ENCODE measurements at regions not wholly inside any gene's neighbourhood (a gene's known extent, or its start where the extent isn't known, plus 50 kb on each side); places are given as distances from the start of the nearest gene placed in this dataset.

DNA sequence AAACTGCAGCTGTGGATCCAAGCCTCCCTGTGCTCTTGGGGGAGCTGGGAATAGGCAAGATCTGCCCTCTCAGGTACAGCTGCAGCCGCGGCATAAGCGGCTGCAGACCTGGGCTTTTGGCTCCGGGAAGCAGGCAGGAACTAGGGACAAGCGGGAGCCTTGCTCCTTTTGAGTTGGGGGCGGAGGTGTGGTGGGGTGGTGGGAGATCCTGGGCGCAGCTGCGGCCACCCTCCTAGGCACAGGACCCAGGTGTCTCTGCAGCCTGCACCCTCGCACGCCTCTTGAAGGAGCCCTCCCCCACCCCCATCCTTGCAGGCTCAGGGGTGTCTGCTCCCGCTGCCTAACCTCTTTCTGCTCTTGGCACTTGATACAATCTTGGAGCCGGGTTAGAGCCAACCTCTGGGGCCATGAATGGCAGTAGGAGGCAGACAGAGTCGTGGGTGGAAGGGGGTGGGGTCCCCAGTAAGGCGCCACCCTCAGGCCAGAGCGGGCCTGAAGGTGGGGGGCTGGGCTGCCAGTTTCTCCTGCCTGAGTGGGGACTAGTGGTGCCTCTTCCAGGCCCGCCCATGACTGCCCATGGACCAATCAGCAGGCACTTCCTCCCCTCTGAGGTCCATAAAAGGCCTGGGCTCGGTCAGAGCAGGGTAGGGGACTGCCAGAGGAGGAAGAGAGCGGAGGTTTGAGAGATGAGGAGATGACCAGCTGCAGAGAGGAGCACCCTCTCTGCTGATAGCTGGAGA lies 267.6 kb upstream of the TNC start:
- no peaks in the 10 kb centered on the region for H3K27me3 ChIP-seq (ENCODE audit: control insufficient read depth in 4 of 4, insufficient read depth in 4 of 4, low read length in 3 of 4)
- H3K9ac ChIP-seq (ENCODE audit: low read depth in 1 of 2, low read length in 2 of 2), result no peak overlapping the region
- 82% methylated on average over 18 of the region's 18 CpGs for WGBS
- H3K9me3 ChIP-seq (ENCODE audit: control insufficient read depth in 4 of 4, low read length in 3 of 4), result peaks cover 8 to 23% (median 15%) of the 10 kb centered on the region in 4 donors
- no peaks in the 10 kb centered on the region for H3K4me1 ChIP-seq (ENCODE audit: control insufficient read depth in 4 of 4, insufficient read depth in 4 of 4, low read length in 3 of 4)
- H3K36me3 ChIP-seq (ENCODE audit: control insufficient read depth in 4 of 4, insufficient read depth in 3 of 4, low read depth in 1 of 4, low read length in 3 of 4), result no peaks in the 10 kb centered on the region
- H3K4me3 ChIP-seq (ENCODE audit: low read depth in 1 of 3, low read length in 3 of 3), result no peak overlapping the region
- TF ChIP-seq HNF4A (conservative IDR thresholded peaks at IDR 0.05), result no peak
- TF ChIP-seq, protein P1, sequence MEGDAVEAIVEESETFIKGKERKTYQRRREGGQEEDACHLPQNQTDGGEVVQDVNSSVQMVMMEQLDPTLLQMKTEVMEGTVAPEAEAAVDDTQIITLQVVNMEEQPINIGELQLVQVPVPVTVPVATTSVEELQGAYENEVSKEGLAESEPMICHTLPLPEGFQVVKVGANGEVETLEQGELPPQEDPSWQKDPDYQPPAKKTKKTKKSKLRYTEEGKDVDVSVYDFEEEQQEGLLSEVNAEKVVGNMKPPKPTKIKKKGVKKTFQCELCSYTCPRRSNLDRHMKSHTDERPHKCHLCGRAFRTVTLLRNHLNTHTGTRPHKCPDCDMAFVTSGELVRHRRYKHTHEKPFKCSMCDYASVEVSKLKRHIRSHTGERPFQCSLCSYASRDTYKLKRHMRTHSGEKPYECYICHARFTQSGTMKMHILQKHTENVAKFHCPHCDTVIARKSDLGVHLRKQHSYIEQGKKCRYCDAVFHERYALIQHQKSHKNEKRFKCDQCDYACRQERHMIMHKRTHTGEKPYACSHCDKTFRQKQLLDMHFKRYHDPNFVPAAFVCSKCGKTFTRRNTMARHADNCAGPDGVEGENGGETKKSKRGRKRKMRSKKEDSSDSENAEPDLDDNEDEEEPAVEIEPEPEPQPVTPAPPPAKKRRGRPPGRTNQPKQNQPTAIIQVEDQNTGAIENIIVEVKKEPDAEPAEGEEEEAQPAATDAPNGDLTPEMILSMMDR (IDR thresholded peaks at IDR 0.05; ENCODE audit: low read depth, low read length, missing input control), result no peak
- no peak for TF ChIP-seq FOXA1 (IDR thresholded peaks at IDR 0.05)
- no peak for TF ChIP-seq FOXA2 (IDR thresholded peaks at IDR 0.05)
- no peak for TF ChIP-seq YY1 (IDR thresholded peaks at IDR 0.05)
- TF ChIP-seq RAD21 (IDR thresholded peaks at IDR 0.05), result no peak
- no peak for TF ChIP-seq SP1 (IDR thresholded peaks at IDR 0.05)
- TF ChIP-seq RXRA (IDR thresholded peaks at IDR 0.05), result no peak
- no peak for TF ChIP-seq JUND (IDR thresholded peaks at IDR 0.05)
- TF ChIP-seq, protein P2, sequence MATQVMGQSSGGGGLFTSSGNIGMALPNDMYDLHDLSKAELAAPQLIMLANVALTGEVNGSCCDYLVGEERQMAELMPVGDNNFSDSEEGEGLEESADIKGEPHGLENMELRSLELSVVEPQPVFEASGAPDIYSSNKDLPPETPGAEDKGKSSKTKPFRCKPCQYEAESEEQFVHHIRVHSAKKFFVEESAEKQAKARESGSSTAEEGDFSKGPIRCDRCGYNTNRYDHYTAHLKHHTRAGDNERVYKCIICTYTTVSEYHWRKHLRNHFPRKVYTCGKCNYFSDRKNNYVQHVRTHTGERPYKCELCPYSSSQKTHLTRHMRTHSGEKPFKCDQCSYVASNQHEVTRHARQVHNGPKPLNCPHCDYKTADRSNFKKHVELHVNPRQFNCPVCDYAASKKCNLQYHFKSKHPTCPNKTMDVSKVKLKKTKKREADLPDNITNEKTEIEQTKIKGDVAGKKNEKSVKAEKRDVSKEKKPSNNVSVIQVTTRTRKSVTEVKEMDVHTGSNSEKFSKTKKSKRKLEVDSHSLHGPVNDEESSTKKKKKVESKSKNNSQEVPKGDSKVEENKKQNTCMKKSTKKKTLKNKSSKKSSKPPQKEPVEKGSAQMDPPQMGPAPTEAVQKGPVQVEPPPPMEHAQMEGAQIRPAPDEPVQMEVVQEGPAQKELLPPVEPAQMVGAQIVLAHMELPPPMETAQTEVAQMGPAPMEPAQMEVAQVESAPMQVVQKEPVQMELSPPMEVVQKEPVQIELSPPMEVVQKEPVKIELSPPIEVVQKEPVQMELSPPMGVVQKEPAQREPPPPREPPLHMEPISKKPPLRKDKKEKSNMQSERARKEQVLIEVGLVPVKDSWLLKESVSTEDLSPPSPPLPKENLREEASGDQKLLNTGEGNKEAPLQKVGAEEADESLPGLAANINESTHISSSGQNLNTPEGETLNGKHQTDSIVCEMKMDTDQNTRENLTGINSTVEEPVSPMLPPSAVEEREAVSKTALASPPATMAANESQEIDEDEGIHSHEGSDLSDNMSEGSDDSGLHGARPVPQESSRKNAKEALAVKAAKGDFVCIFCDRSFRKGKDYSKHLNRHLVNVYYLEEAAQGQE (IDR thresholded peaks at IDR 0.05), result no peak
- no peak for TF ChIP-seq HNF4G (IDR thresholded peaks at IDR 0.05)
- TF ChIP-seq, protein P3, sequence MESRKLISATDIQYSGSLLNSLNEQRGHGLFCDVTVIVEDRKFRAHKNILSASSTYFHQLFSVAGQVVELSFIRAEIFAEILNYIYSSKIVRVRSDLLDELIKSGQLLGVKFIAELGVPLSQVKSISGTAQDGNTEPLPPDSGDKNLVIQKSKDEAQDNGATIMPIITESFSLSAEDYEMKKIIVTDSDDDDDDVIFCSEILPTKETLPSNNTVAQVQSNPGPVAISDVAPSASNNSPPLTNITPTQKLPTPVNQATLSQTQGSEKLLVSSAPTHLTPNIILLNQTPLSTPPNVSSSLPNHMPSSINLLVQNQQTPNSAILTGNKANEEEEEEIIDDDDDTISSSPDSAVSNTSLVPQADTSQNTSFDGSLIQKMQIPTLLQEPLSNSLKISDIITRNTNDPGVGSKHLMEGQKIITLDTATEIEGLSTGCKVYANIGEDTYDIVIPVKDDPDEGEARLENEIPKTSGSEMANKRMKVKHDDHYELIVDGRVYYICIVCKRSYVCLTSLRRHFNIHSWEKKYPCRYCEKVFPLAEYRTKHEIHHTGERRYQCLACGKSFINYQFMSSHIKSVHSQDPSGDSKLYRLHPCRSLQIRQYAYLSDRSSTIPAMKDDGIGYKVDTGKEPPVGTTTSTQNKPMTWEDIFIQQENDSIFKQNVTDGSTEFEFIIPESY (IDR thresholded peaks at IDR 0.05), result no peak
- no peak for TF ChIP-seq GABPA (IDR thresholded peaks at IDR 0.05 in 1 of 2, conservative IDR thresholded peaks at IDR 0.05 in 1 of 2)
- TF ChIP-seq EGR1 (IDR thresholded peaks at IDR 0.05; ENCODE audit: low read depth in 2 of 2), result no peak
- TF ChIP-seq TAF1 (conservative IDR thresholded peaks at IDR 0.05), result no peak
- no peak overlapping the region for H3K27ac ChIP-seq (ENCODE audit: low read depth in 1 of 2, low read length in 2 of 2)
- no peak for DNase-seq (ENCODE audit: low spot score)

Measured in liver (tissue), 8 donors.